HTR-8/SVneo (cell line): ENCODE measurements at regions not wholly inside any gene's neighbourhood (a gene's known extent, or its start where the extent isn't known, plus 50 kb on each side); places are given as distances from the start of the nearest gene placed in this dataset.
"Not testable (repeated sequence)": the region's sequence is repeated elsewhere in the genome, so short reads cannot be mapped to it uniquely, and the experiment has no call there.

Experiments used
- DNase-seq: peaks from one replicate; pipeline ENCODE4 v3.0.0; 2011; ENCODE audit warnings: low spot score, mixed read lengths; ENCODE audit not compliant: insufficient read length
- FAIRE-seq: peaks from 2 replicates; lab custom pipeline; 2011; peaks lifted over from hg19 to GRCh38; lab: Jason Lieb, UNC

GRCh38 chr3:166860217-166860616 lies 519.9 kb downstream of the ZBBX start:
- no peak for DNase-seq
- FAIRE-seq: no peak

- DNase-seq: no peak
Measured at GRCh38 chr3:166844329-166844728, 535.8 kb downstream of the ZBBX start.

GRCh38 chr3:166842784-166843183 lies 537.3 kb downstream of the ZBBX start:
- FAIRE-seq, DNase-seq: not testable (repeated sequence)

More at GRCh38 chr3:166844329-166844728, 535.8 kb downstream of the ZBBX start:
- FAIRE-seq: no peak

- FAIRE-seq (no peak), DNase-seq (no peak)
Measured at GRCh38 chr3:166837535-166837934, 542.6 kb downstream of the ZBBX start.

- DNase-seq: no peak
- no peak for FAIRE-seq
Measured at GRCh38 chr3:166836836-166837235, 543.3 kb downstream of the ZBBX start.

GRCh38 chr3:166829896-166830295 lies 550.2 kb downstream of the ZBBX start:
- peak; percentile 45 for DNase-seq
- FAIRE-seq: no peak

- FAIRE-seq: no peak
- DNase-seq: no peak
Measured at GRCh38 chr3:166818464-166818863, 561.6 kb downstream of the ZBBX start.

GRCh38 chr3:166817269-166817668 lies 562.8 kb downstream of the ZBBX start:
- not testable (repeated sequence) for FAIRE-seq

GRCh38 chr3:166810741-166811445 lies 569.2 kb downstream of the ZBBX start:
- DNase-seq (no peak), FAIRE-seq (no peak)

More at GRCh38 chr3:166817269-166817668, 562.8 kb downstream of the ZBBX start:
- not testable (repeated sequence) for DNase-seq

- DNase-seq (no peak), FAIRE-seq (no peak)
Measured at GRCh38 chr3:166809520-166809919, 570.6 kb downstream of the ZBBX start.

- no peak for FAIRE-seq
Measured at GRCh38 chr3:166788936-166789335, 591.2 kb downstream of the ZBBX start.

GRCh38 chr3:166785876-166786275 lies 594.2 kb downstream of the ZBBX start:
- no peak for FAIRE-seq
- no peak for DNase-seq

More at GRCh38 chr3:166788936-166789335, 591.2 kb downstream of the ZBBX start:
- DNase-seq: no peak

GRCh38 chr3:166783206-166783605 lies 596.9 kb downstream of the ZBBX start:
- DNase-seq (no peak), FAIRE-seq (no peak)

- FAIRE-seq (no peak), DNase-seq (no peak)
Measured at GRCh38 chr3:166764698-166765318, 615.3 kb downstream of the ZBBX start.

GRCh38 chr3:166759736-166760513 lies 620.2 kb downstream of the ZBBX start:
- FAIRE-seq: no peak
- DNase-seq: no peak

- FAIRE-seq: no peak
- no peak for DNase-seq
Measured at GRCh38 chr3:166752214-166752613, 627.9 kb downstream of the ZBBX start.

GRCh38 chr3:166743481-166744134 lies 636.5 kb downstream of the ZBBX start:
- no peak for DNase-seq
- no peak for FAIRE-seq

GRCh38 chr3:166734734-166735133 lies 645.4 kb downstream of the ZBBX start:
- DNase-seq (no peak), FAIRE-seq (no peak)

- DNase-seq: no peak
- FAIRE-seq: no peak
Measured at GRCh38 chr3:166731701-166732100, 648.4 kb downstream of the ZBBX start.

- FAIRE-seq (no peak), DNase-seq (no peak)
Measured at GRCh38 chr3:166721466-166721865, 658.6 kb downstream of the ZBBX start.
